GM23338 (cell line): ENCODE measurements at regions not wholly inside any gene's neighbourhood (a gene's known extent, or its start where the extent isn't known, plus 50 kb on each side); places are given as distances from the start of the nearest gene placed in this dataset.

ENCODE experiments used
- CREB1 ChIP-seq: fragments of 250-450 bp; sonication (Bioruptor Pico); IDR thresholded peaks from 2 replicates; pipeline ENCODE4 v1.5.0; 2020; ENCODE audit warnings: low read depth, mild to moderate bottlenecking, moderate library complexity
- EZH2 ChIP-seq: fragments of 200-600 bp; sonication (generic); IDR thresholded peaks from one replicate; pipeline ENCODE4 v1.8.0; 2017; ENCODE audit warnings: antibody characterized with exemption, mild to moderate bottlenecking, low read depth; ENCODE audit not compliant: unreplicated experiment
- EZH2phosphoT487 ChIP-seq: fragments of 200-600 bp; sonication (generic); IDR thresholded peaks from one replicate; pipeline ENCODE4 v1.8.1; 2018; ENCODE audit warnings: antibody characterized with exemption; ENCODE audit not compliant: unreplicated experiment
- JUNB ChIP-seq: IDR thresholded peaks from one replicate; pipeline ENCODE4 v1.6.1; 2016; ENCODE audit warnings: antibody characterized with exemption; ENCODE audit not compliant: unreplicated experiment
- NANOG ChIP-seq: IDR thresholded peaks from 2 replicates; pipeline ENCODE4 v1.6.1; 2016; ENCODE audit warnings: antibody characterized with exemption, borderline replicate concordance
- POLR2AphosphoS5 ChIP-seq: IDR thresholded peaks from 2 replicates; pipeline ENCODE4 v1.6.1; 2016; ENCODE audit warnings: antibody characterized with exemption, low read depth
- STAT1 ChIP-seq: IDR thresholded peaks from one replicate; pipeline ENCODE4 v1.6.1; 2016; ENCODE audit warnings: antibody characterized with exemption; ENCODE audit not compliant: unreplicated experiment
- ZNF114 ChIP-seq: fragments of 250-450 bp; sonication (Bioruptor Pico); IDR thresholded peaks from 2 replicates; pipeline ENCODE4 v1.5.0; 2020; ENCODE audit warnings: mild to moderate bottlenecking, moderate library complexity
- ZNF331 ChIP-seq: fragments of 250-450 bp; sonication (Bioruptor Pico); IDR thresholded peaks from 2 replicates; pipeline ENCODE4 v1.5.0; 2020; ENCODE audit warnings: low read depth, mild to moderate bottlenecking, moderate library complexity
- TF ChIP-seq, protein P1 (sequence below), 2 experiments: fragments of 200-600 bp in 1 of 2; sonication (generic) in 1 of 2; conservative IDR thresholded peaks; 2 replicates each; pipeline versions ENCODE4 v1.5.1 to v1.6.1; 2016 to 2017; ENCODE audit warnings: antibody characterized with exemption in 2 of 2, low read depth in 2 of 2, mild to moderate bottlenecking in 2 of 2, moderate library complexity in 1 of 2
- TF ChIP-seq, protein P2 (sequence below): IDR thresholded peaks from 2 replicates; pipeline ENCODE4 v1.6.1; 2016; ENCODE audit warnings: antibody characterized with exemption
- TF ChIP-seq, protein P3 (sequence below): IDR thresholded peaks from one replicate; pipeline ENCODE4 v1.6.1; 2018; ENCODE audit warnings: antibody characterized with exemption; ENCODE audit not compliant: unreplicated experiment

DNA sequence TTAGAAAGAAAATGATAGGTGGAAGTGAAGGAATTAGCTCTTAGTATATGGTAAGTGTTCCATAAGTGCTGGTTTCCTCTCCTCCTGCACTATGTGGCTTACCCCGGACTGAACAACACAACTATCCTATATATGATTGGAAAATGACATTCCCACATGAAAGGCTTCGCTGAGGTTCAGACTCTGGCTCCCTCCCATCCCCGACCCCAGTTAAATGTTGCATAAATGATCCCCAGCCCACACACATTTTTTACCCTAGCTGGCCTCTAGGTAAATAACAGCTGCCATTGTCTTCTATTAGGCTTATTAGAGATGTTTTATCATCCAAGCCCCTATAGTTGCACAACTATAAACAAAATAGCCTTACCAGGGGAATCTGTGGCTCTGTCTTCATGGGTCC is 495.6 kb upstream of the CDH11 start:
- TF ChIP-seq ZNF114 (CRISPR knock-in tag) = no peak
- TF ChIP-seq, protein P1, sequence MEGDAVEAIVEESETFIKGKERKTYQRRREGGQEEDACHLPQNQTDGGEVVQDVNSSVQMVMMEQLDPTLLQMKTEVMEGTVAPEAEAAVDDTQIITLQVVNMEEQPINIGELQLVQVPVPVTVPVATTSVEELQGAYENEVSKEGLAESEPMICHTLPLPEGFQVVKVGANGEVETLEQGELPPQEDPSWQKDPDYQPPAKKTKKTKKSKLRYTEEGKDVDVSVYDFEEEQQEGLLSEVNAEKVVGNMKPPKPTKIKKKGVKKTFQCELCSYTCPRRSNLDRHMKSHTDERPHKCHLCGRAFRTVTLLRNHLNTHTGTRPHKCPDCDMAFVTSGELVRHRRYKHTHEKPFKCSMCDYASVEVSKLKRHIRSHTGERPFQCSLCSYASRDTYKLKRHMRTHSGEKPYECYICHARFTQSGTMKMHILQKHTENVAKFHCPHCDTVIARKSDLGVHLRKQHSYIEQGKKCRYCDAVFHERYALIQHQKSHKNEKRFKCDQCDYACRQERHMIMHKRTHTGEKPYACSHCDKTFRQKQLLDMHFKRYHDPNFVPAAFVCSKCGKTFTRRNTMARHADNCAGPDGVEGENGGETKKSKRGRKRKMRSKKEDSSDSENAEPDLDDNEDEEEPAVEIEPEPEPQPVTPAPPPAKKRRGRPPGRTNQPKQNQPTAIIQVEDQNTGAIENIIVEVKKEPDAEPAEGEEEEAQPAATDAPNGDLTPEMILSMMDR (conservative IDR thresholded peaks at IDR 0.05; ENCODE audit: low read depth in 2 of 2) = no peak
- no peak for TF ChIP-seq EZH2phosphoT487
- TF ChIP-seq EZH2 = no peak
- TF ChIP-seq, protein P2, sequence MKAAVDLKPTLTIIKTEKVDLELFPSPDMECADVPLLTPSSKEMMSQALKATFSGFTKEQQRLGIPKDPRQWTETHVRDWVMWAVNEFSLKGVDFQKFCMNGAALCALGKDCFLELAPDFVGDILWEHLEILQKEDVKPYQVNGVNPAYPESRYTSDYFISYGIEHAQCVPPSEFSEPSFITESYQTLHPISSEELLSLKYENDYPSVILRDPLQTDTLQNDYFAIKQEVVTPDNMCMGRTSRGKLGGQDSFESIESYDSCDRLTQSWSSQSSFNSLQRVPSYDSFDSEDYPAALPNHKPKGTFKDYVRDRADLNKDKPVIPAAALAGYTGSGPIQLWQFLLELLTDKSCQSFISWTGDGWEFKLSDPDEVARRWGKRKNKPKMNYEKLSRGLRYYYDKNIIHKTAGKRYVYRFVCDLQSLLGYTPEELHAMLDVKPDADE = no peak
- TF ChIP-seq NANOG = no peak
- TF ChIP-seq ZNF331 (CRISPR knock-in tag) = no peak
- no peak for TF ChIP-seq POLR2AphosphoS5
- no peak for TF ChIP-seq JUNB
- no peak for TF ChIP-seq STAT1
- TF ChIP-seq, protein P3, sequence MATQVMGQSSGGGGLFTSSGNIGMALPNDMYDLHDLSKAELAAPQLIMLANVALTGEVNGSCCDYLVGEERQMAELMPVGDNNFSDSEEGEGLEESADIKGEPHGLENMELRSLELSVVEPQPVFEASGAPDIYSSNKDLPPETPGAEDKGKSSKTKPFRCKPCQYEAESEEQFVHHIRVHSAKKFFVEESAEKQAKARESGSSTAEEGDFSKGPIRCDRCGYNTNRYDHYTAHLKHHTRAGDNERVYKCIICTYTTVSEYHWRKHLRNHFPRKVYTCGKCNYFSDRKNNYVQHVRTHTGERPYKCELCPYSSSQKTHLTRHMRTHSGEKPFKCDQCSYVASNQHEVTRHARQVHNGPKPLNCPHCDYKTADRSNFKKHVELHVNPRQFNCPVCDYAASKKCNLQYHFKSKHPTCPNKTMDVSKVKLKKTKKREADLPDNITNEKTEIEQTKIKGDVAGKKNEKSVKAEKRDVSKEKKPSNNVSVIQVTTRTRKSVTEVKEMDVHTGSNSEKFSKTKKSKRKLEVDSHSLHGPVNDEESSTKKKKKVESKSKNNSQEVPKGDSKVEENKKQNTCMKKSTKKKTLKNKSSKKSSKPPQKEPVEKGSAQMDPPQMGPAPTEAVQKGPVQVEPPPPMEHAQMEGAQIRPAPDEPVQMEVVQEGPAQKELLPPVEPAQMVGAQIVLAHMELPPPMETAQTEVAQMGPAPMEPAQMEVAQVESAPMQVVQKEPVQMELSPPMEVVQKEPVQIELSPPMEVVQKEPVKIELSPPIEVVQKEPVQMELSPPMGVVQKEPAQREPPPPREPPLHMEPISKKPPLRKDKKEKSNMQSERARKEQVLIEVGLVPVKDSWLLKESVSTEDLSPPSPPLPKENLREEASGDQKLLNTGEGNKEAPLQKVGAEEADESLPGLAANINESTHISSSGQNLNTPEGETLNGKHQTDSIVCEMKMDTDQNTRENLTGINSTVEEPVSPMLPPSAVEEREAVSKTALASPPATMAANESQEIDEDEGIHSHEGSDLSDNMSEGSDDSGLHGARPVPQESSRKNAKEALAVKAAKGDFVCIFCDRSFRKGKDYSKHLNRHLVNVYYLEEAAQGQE = no peak
- TF ChIP-seq CREB1 (CRISPR knock-in tag) = no peak
